Body of pancreas (tissue), 4 donors: ENCODE measurements at regions not wholly inside any gene's neighbourhood (a gene's known extent, or its start where the extent isn't known, plus 50 kb on each side); places are given as distances from the start of the nearest gene placed in this dataset.

Source experiments
- ATAC-seq: fragments of 150-250 bp; one replicate; pipeline ENCODE4 v1.9.1; 2016
- DNase-seq, 4 donors: peaks; one replicate each; pipeline ENCODE4 v3.0.0-alpha.2; 2019
- H3K27ac ChIP-seq, 4 donors: fragments of 200-600 bp; sonication (generic); 1 replicate in 3 of 4; 2 replicates in 1 of 4; pipeline versions ENCODE4 v1.5.1 to v1.6.1; 2016 to 2019; ENCODE audit warnings: mild to moderate bottlenecking in 1 of 4, mixed read lengths in 1 of 4, moderate library complexity in 1 of 4
- H3K27me3 ChIP-seq, 2 donors: fragments of 200-600 bp; sonication (generic); one replicate each; pipeline ENCODE4 v1.6.0; 2016; ENCODE audit warnings: mild to moderate bottlenecking in 1 of 2
- H3K36me3 ChIP-seq, 2 donors: fragments of 200-600 bp; sonication (generic); replicated peaks in 1 of 2; 2 replicates each; pipeline ENCODE4 v1.5.1; 2016; ENCODE audit warnings: low read depth in 2 of 2; ENCODE audit not compliant: insufficient read depth in 1 of 2
- H3K4me1 ChIP-seq: fragments of 200-600 bp; sonication (generic); one replicate; pipeline ENCODE4 v1.6.0; 2016
- H3K4me3 ChIP-seq, 2 donors: fragments of 200-600 bp; sonication (generic); 1 replicate in 1 of 2; 2 replicates in 1 of 2; pipeline ENCODE4 v1.5.1; 2016 to 2019
- H3K9me3 ChIP-seq, 3 donors: fragments of 200-600 bp; sonication (generic); 1 replicate in 2 of 3; 2 replicates in 1 of 3; pipeline ENCODE4 v1.5.1; 2016
- POLR2A ChIP-seq, 3 donors: fragments of 450-650 bp; IDR thresholded peaks; one replicate each; pipeline ENCODE4 v1.6.1; 2016; ENCODE audit warnings: antibody characterized with exemption in 3 of 3, mild to moderate bottlenecking in 2 of 3
- WGBS, 2 donors: methylation state at CpG; one replicate each; pipeline ENCODE4 v1.1.5; 2017; 5-methylcytosine and 5-hydroxymethylcytosine counted together
- intact Hi-C: fragments of 100-400 bp; cut with DNase I; formaldehyde crosslinking; loops from one replicate; pipeline ENCODE4 v1.15.1; 2023
- TF ChIP-seq, protein P1 (sequence below), 7 experiments: fragments of 450-650 bp in 4 of 7; fragments of 200-600 bp in 3 of 7; sonication (generic) in 3 of 7; IDR thresholded peaks; one replicate each; pipeline ENCODE4 v1.5.1; 2016 to 2019; ENCODE audit warnings: antibody characterized with exemption in 7 of 7

DNA sequence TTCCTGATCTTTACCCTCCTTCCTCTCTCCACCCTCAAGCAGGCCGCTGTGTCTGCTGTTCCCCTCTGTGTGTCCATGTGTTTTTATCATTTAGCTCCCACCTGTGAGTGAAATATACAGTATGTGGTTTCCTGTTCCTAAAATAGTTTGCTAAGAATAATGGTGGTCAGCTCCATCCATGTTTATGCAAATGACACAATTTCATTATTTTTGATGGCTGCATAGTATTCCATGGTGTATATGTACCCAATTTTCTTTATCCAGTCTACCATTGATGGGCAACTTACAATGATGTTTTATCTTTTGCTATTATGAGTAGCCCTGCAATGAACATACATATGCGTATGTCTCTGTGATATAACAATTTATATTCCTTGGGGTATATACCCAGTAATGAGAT is 133.4 kb upstream of the RGS18 start:
- H3K4me3 ChIP-seq, result no peak overlapping the region
- TF ChIP-seq, protein P1, sequence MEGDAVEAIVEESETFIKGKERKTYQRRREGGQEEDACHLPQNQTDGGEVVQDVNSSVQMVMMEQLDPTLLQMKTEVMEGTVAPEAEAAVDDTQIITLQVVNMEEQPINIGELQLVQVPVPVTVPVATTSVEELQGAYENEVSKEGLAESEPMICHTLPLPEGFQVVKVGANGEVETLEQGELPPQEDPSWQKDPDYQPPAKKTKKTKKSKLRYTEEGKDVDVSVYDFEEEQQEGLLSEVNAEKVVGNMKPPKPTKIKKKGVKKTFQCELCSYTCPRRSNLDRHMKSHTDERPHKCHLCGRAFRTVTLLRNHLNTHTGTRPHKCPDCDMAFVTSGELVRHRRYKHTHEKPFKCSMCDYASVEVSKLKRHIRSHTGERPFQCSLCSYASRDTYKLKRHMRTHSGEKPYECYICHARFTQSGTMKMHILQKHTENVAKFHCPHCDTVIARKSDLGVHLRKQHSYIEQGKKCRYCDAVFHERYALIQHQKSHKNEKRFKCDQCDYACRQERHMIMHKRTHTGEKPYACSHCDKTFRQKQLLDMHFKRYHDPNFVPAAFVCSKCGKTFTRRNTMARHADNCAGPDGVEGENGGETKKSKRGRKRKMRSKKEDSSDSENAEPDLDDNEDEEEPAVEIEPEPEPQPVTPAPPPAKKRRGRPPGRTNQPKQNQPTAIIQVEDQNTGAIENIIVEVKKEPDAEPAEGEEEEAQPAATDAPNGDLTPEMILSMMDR (IDR thresholded peaks at IDR 0.05), result no peak
- no peak for TF ChIP-seq POLR2A (IDR thresholded peaks at IDR 0.05)
- ATAC-seq, result no peak
- H3K27ac ChIP-seq, result no peak overlapping the region
- H3K4me1 ChIP-seq, result no peaks in the 10 kb centered on the region
- H3K9me3 ChIP-seq, result peaks cover 0 to 7% (median 0%) of the 10 kb centered on the region in 3 donors
- WGBS, 2 donors, result 89 to 97% methylated on average over 2 of the region's 2 CpGs
- H3K36me3 ChIP-seq, result no peaks in the 10 kb centered on the region
- intact Hi-C loops, result no loop called here
- DNase-seq, result no peak
- no peaks in the 10 kb centered on the region for H3K27me3 ChIP-seq

DNA sequence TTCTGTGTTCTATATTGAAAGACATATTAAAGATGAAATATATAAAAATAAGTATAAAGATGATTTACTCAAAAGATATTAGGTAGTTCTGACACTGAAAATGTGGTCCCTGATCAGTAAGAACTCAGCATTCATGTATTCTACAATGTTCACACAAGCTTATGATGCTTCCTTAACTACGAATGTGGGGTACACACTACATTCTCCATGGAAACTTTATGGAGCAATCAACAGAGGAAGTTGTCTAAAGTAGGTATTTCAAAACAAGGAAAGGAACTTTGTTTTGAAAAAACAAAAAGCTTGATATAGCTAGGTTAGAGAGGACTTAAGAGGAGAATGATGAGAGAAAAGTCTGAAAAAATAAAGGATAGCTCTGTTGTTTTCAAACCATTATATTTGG is 119.7 kb upstream of the RGS18 start:
- TF ChIP-seq, protein P1 (IDR thresholded peaks at IDR 0.05), result no peak
- TF ChIP-seq POLR2A (IDR thresholded peaks at IDR 0.05), result no peak
- intact Hi-C loops, result no loop called here
- H3K36me3 ChIP-seq, result no peaks in the 10 kb centered on the region
- no peak overlapping the region for H3K27ac ChIP-seq
- no peaks in the 10 kb centered on the region for H3K4me1 ChIP-seq
- DNase-seq, result no peak
- 53 to 83% methylated on average over 1 of the region's 1 CpG for WGBS, 2 donors
- H3K9me3 ChIP-seq, result no peaks in the 10 kb centered on the region
- H3K4me3 ChIP-seq, result no peak overlapping the region
- no peak for ATAC-seq
- no peaks in the 10 kb centered on the region for H3K27me3 ChIP-seq

GRCh38 chr1:192045131-192045530 is 113.1 kb upstream of the RGS18 start:
- ATAC-seq (no peak), DNase-seq (no peak)
- no peak for TF ChIP-seq POLR2A (IDR thresholded peaks at IDR 0.05)
- TF ChIP-seq, protein P1 (IDR thresholded peaks at IDR 0.05), result no peak
- H3K9me3 ChIP-seq, result no peaks in the 10 kb centered on the region
- WGBS, 2 donors, result 33 to 48% methylated on average over 3 of the region's 3 CpGs
- H3K27ac ChIP-seq, result no peak overlapping the region
- intact Hi-C loops, result no loop called here
- H3K4me3 ChIP-seq, result no peak overlapping the region
- no peaks in the 10 kb centered on the region for H3K27me3 ChIP-seq
- no peaks in the 10 kb centered on the region for H3K4me1 ChIP-seq
- no peaks in the 10 kb centered on the region for H3K36me3 ChIP-seq

- ATAC-seq, result no peak
- Histone ChIP-seq H3K4me1 (peaks cover 8% of the 10 kb centered on the region), H3K4me3 (no peak overlapping the region), H3K36me3 (no peaks in the 10 kb centered on the region), H3K9me3 (no peaks in the 10 kb centered on the region), H3K27me3 (no peaks in the 10 kb centered on the region), H3K27ac (no peak overlapping the region)
- intact Hi-C loops, result no loop called here
- DNase-seq, result no peak
- TF ChIP-seq POLR2A (IDR thresholded peaks at IDR 0.05), result no peak
- TF ChIP-seq, protein P1 (IDR thresholded peaks at IDR 0.05), result no peak
- WGBS, 2 donors, result 57 to 63% methylated on average over 2 of the region's 2 CpGs
Measured at GRCh38 chr1:192053531-192053971, 104.7 kb upstream of the RGS18 start.

DNA sequence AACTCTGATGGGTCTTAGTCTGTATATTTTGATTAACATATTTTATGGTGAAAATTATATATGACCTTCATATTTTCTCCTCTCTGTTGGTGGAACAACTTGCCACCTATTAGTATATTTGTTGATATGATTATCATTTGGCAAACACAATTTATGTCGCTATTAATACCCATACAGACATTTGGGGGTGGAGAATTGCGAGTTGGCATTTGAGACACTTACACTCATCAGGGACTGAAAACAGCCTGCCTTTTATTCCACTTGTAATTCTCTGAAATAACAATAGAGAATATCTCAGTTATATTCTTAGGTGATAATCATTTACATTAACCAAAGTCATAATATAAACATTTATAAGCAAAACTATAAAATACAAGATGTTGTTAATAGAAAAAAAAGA is 100.5 kb upstream of the RGS18 start:
- H3K4me3 ChIP-seq, result no peak overlapping the region
- H3K27me3 ChIP-seq, result no peaks in the 10 kb centered on the region
- ATAC-seq (no peak), DNase-seq (no peak)
- H3K36me3 ChIP-seq, result no peaks in the 10 kb centered on the region
- WGBS, 2 donors, result 47 to 51% methylated on average over 2 of the region's 2 CpGs
- intact Hi-C loops, result no loop called here
- H3K9me3 ChIP-seq, result no peaks in the 10 kb centered on the region
- TF ChIP-seq, protein P1 (IDR thresholded peaks at IDR 0.05), result no peak
- TF ChIP-seq POLR2A (IDR thresholded peaks at IDR 0.05), result no peak
- H3K27ac ChIP-seq, result no peak overlapping the region
- H3K4me1 ChIP-seq, result peaks cover 8% of the 10 kb centered on the region
